Fibroblast of pulmonary artery (primary cell): ENCODE measurements at regions not wholly inside any gene's neighbourhood (a gene's known extent, or its start where the extent isn't known, plus 50 kb on each side); places are given as distances from the start of the nearest gene placed in this dataset.
"Not testable (repeated sequence)": the region's sequence is repeated elsewhere in the genome, so short reads cannot be mapped to it uniquely, and the experiment has no call there.

Source experiments
- DNase-seq: peaks from one replicate; pipeline ENCODE4 v3.0.0-alpha.2; 2010; ENCODE audit warnings: low read depth
- H3K4me3 ChIP-seq: replicated peaks from 2 replicates; pipeline ENCODE4 v1.5.1; 2011; ENCODE audit warnings: low read depth, mild to moderate bottlenecking, control low read depth, low read length, moderate library complexity
- CTCF ChIP-seq: IDR thresholded peaks from 2 replicates; pipeline ENCODE4 v1.5.1; 2011; ENCODE audit warnings: mild to moderate bottlenecking, control low read depth, low read length, inconsistent platforms; ENCODE audit errors: missing control alignments

- no peak overlapping the region for H3K4me3 ChIP-seq
- DNase-seq: no peak
- no peak for TF ChIP-seq CTCF
Observed at GRCh38 chr10:76621886-76622620, 1015.6 kb downstream of the KCNMA1 start.

- TF ChIP-seq CTCF: no peak
- no peak for DNase-seq
- no peak overlapping the region for H3K4me3 ChIP-seq
Observed at GRCh38 chr10:76618641-76619040, 1019.0 kb downstream of the KCNMA1 start.

- no peak overlapping the region for H3K4me3 ChIP-seq
- TF ChIP-seq CTCF: no peak
- no peak for DNase-seq
Observed at GRCh38 chr10:76618171-76618570, 1019.4 kb downstream of the KCNMA1 start.

GRCh38 chr10:76616666-76617065 is 1020.9 kb downstream of the KCNMA1 start:
- not testable (repeated sequence) for DNase-seq

GRCh38 chr10:76615049-76615448 is 1022.6 kb downstream of the KCNMA1 start:
- H3K4me3 ChIP-seq: no peak overlapping the region
- no peak for TF ChIP-seq CTCF
- no peak for DNase-seq

More at GRCh38 chr10:76616666-76617065, 1020.9 kb downstream of the KCNMA1 start:
- H3K4me3 ChIP-seq: not testable (repeated sequence)
